Tibial artery (tissue), 4 donors: ENCODE measurements at regions not wholly inside any gene's neighbourhood (a gene's known extent, or its start where the extent isn't known, plus 50 kb on each side); places are given as distances from the start of the nearest gene placed in this dataset.

ENCODE experiments used
- DNase-seq, 2 donors: peaks; one replicate each; pipeline ENCODE4 v3.0.0-alpha.2; 2019
- H3K27ac ChIP-seq, 2 donors: fragments of 200-600 bp; sonication (generic) in 1 of 2; 1 replicate in 1 of 2; 2 replicates in 1 of 2; pipeline ENCODE4 v1.5.1; 2018 to 2019; ENCODE audit warnings: mild to moderate bottlenecking in 1 of 2
- H3K27me3 ChIP-seq, 2 donors: fragments of 200-600 bp; sonication (generic) in 1 of 2; one replicate each; pipeline versions ENCODE4 v1.5.1 to v1.6.0; 2016 to 2019
- H3K36me3 ChIP-seq, 3 donors: fragments of 200-600 bp; sonication (generic) in 2 of 3; one replicate each; pipeline ENCODE4 v1.5.1; 2016 to 2019; ENCODE audit warnings: mild to moderate bottlenecking in 2 of 3
- H3K4me1 ChIP-seq, 4 donors: fragments of 200-600 bp; sonication (generic) in 2 of 4; 1 replicate in 3 of 4; 2 replicates in 1 of 4; pipeline ENCODE4 v1.5.1; 2016 to 2019
- H3K4me3 ChIP-seq, 2 donors: fragments of 200-600 bp; sonication (generic) in 1 of 2; 1 replicate in 1 of 2; 2 replicates in 1 of 2; pipeline ENCODE4 v1.5.1; 2018 to 2019; ENCODE audit warnings: mild to moderate bottlenecking in 2 of 2
- H3K9me3 ChIP-seq, 3 donors: fragments of 200-600 bp; sonication (generic) in 1 of 3; one replicate each; pipeline ENCODE4 v1.5.1; 2016 to 2019
- intact Hi-C: fragments of 100-400 bp; cut with DNase I; formaldehyde crosslinking; loops from one replicate; pipeline ENCODE4 v1.15.0; 2023; ENCODE audit warnings: low total_unique reads
- TF ChIP-seq, protein P1 (sequence below), 2 experiments: fragments of 200-600 bp in 1 of 2; fragments of 450-650 bp in 1 of 2; IDR thresholded peaks; one replicate each; pipeline ENCODE4 v1.5.1; 2017 to 2019; ENCODE audit warnings: antibody characterized with exemption in 2 of 2, mild to moderate bottlenecking in 1 of 2, moderate library complexity in 1 of 2

DNA sequence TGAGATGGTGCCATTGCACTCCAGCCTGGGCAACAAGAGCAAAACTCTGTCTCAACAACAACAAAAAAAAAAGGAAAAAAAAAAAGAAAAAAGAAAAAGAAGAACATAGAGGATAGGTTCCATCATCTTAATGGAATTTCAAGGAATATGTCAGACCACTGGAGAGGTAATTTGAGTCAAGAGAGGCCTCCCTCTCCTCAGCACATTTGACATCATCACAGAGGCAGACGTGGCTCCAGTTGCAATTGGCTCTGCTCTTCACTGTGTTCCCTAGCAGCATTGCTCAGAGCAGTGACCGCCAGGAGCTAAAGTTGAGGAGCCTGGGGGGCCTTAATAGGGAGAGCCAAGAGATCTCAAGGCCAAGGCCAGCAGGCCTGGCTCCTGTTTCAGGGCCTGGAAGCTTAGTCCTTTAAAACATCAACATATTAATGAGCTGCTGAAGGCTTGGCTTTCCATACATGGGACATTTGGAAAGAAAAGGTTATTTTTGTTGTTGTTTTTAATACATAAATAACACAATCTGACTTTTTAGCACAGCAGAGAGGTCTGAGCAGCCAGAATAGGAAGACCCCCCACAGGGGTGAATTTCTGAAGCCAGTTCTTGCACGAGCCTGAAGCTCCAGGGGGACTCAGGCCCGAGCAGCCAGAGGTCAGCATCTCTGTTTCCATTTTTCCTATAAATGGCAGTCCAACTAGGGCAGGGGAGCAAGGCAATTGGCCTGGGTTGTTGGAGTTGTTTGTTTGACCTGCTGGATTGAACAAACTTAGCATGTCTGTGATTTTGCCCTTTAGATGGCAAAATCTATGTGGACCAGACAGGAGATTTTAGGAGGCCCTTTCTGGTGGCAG, 118.3 kb upstream of the FGGY start:
- Histone ChIP-seq H3K9me3 (no peaks in the 10 kb centered on the region), H3K4me3 (no peak overlapping the region), H3K36me3 (no peaks in the 10 kb centered on the region), H3K27ac (peak overlapping the region; percentile 67 to 73), H3K27me3 (no peaks in the 10 kb centered on the region), H3K4me1 (peaks cover 0 to 31% (median 20%) of the 10 kb centered on the region in 4 donors)
- TF ChIP-seq, protein P1, sequence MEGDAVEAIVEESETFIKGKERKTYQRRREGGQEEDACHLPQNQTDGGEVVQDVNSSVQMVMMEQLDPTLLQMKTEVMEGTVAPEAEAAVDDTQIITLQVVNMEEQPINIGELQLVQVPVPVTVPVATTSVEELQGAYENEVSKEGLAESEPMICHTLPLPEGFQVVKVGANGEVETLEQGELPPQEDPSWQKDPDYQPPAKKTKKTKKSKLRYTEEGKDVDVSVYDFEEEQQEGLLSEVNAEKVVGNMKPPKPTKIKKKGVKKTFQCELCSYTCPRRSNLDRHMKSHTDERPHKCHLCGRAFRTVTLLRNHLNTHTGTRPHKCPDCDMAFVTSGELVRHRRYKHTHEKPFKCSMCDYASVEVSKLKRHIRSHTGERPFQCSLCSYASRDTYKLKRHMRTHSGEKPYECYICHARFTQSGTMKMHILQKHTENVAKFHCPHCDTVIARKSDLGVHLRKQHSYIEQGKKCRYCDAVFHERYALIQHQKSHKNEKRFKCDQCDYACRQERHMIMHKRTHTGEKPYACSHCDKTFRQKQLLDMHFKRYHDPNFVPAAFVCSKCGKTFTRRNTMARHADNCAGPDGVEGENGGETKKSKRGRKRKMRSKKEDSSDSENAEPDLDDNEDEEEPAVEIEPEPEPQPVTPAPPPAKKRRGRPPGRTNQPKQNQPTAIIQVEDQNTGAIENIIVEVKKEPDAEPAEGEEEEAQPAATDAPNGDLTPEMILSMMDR (IDR thresholded peaks at IDR 0.05): no peak
- peak; percentile 76 to 83 for DNase-seq
- intact Hi-C loops: no loop called here

DNA sequence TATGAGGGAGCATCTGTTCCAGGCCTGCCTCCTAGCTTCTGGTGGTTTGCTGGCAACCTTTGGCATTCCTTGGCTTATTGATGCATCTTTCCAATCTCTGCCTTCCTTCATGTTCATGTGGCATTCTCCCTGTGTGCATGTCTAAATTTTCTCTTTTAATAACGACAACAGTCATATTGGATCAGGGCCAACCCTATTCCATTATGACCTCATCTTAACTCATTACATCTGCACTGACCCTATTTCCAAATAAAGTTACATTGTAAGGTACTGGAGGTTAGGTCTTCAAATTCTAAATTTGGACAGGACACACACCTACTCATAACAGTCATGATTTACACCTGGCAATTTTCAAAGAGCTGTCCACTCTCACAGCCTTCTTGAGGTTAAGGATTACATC, 117.2 kb upstream of the FGGY start:
- no peaks in the 10 kb centered on the region for H3K27me3 ChIP-seq
- no peaks in the 10 kb centered on the region for H3K36me3 ChIP-seq
- TF ChIP-seq, protein P1 (IDR thresholded peaks at IDR 0.05): no peak
- H3K4me3 ChIP-seq: no peak overlapping the region
- peak overlapping the region; percentile 67 to 73 for H3K27ac ChIP-seq
- peaks cover 0 to 41% (median 20%) of the 10 kb centered on the region in 4 donors for H3K4me1 ChIP-seq
- H3K9me3 ChIP-seq: no peaks in the 10 kb centered on the region
- no peak for DNase-seq
- intact Hi-C loops: no loop called here

DNA sequence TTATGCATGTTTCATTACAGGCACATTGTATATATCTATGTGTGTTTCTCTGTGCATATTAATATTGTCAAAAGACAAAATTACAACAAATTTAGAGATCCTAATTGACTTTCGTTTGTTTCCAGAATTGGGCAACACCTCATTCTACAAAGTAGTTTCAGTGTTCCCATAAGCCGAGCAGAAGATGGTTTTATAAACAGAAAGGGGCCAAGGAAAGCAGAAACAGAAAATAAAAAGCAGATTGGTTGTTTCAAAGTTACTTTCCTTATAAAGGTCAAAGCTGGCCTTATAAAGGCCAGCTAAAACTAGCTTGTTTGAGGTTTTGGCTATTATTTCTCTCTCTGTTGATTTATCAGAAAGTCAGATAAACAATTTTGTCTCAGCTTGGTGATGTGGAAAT, 116.2 kb upstream of the FGGY start:
- intact Hi-C loops: no loop called here
- TF ChIP-seq, protein P1 (IDR thresholded peaks at IDR 0.05): no peak
- H3K4me3 ChIP-seq: no peak overlapping the region
- peaks cover 0 to 44% (median 23%) of the 10 kb centered on the region in 4 donors for H3K4me1 ChIP-seq
- DNase-seq: no peak
- no peaks in the 10 kb centered on the region for H3K9me3 ChIP-seq
- H3K36me3 ChIP-seq: no peaks in the 10 kb centered on the region
- no peaks in the 10 kb centered on the region for H3K27me3 ChIP-seq
- H3K27ac ChIP-seq: peak overlapping the region; percentile 67 to 73

DNA sequence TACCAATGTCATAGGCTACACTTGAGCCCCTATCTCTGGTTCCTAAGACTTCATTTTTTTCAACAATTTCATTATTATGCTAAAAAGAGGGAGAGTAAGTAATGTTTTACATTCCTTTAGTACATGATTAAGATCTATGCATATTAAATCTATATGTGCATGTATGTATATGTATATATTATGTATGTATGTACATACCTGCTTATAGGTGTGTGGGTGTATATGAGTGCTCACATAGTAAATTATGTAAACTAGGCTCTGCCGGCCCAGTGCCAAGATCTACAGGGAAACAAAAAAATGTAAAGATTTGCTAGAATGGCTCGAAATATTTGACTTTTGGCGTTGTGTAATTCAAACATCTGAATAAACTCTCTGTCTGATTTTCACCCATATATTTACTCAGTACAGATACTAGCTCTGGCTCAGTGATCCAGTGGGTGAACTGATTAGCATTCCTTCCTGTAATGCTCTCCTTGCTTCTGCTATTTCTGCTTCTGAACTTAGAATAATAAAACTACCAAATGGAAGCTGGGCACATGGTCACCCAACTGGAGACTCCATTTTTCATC, 113.1 kb upstream of the FGGY start:
- H3K9me3 ChIP-seq: no peaks in the 10 kb centered on the region
- no peak for DNase-seq
- intact Hi-C loops: no loop called here
- H3K4me3 ChIP-seq: no peak overlapping the region
- H3K27me3 ChIP-seq: no peaks in the 10 kb centered on the region
- H3K4me1 ChIP-seq: peaks cover 0 to 40% (median 24%) of the 10 kb centered on the region in 4 donors
- no peaks in the 10 kb centered on the region for H3K36me3 ChIP-seq
- TF ChIP-seq, protein P1 (IDR thresholded peaks at IDR 0.05): no peak
- H3K27ac ChIP-seq: no peak overlapping the region

- Histone ChIP-seq H3K4me1 (peaks cover 0 to 34% (median 23%) of the 10 kb centered on the region in 4 donors), H3K9me3 (no peaks in the 10 kb centered on the region), H3K27ac (no peak overlapping the region), H3K27me3 (no peaks in the 10 kb centered on the region), H3K4me3 (no peak overlapping the region), H3K36me3 (no peaks in the 10 kb centered on the region)
- intact Hi-C loops: no loop called here
- DNase-seq: no peak
- TF ChIP-seq, protein P1 (IDR thresholded peaks at IDR 0.05): no peak
These were observed 112.5 kb upstream of the FGGY start for GRCh38 chr1:59184365-59184905.
